GM23338 (cell line): ENCODE measurements at regions not wholly inside any gene's neighbourhood (a gene's known extent, or its start where the extent isn't known, plus 50 kb on each side); places are given as distances from the start of the nearest gene placed in this dataset.

Source experiments
- ATAC-seq: fragments of 200-7000 bp; cut with Tn5 transposase; 3 replicates; pipeline ENCODE4 v1.9.1; 2020
- DNase-seq: peaks from one replicate; pipeline ENCODE4 v3.0.0-alpha.2; 2015; ENCODE audit warnings: low spot score
- H2AFZ ChIP-seq: fragments of 200-600 bp; sonication (generic); 2 replicates; pipeline ENCODE4 v1.8.0; 2016; ENCODE audit warnings: antibody characterized with exemption, mild to moderate bottlenecking, moderate library complexity
- H3F3A ChIP-seq: fragments of 200-600 bp; sonication (generic); replicated peaks from 2 replicates; pipeline ENCODE4 v1.8.0; 2017; ENCODE audit warnings: antibody characterized with exemption, mixed run types, low read depth
- H3K27ac ChIP-seq: fragments of 200-600 bp; sonication (generic); 2 replicates; pipeline ENCODE4 v1.6.1; 2016; ENCODE audit warnings: low read depth
- H3K27me3 ChIP-seq: fragments of 200-600 bp; sonication (generic); 2 replicates; pipeline ENCODE4 v1.8.0; 2016; ENCODE audit warnings: mild to moderate bottlenecking, mixed run types, moderate library complexity; ENCODE audit not compliant: insufficient read depth
- H3K36me3 ChIP-seq: fragments of 200-600 bp; sonication (generic); 2 replicates; pipeline ENCODE4 v1.8.0; 2016; ENCODE audit warnings: mild to moderate bottlenecking; ENCODE audit not compliant: insufficient read depth
- H3K4me1 ChIP-seq: fragments of 200-600 bp; sonication (generic); 2 replicates; pipeline ENCODE4 v1.8.0; 2016; ENCODE audit warnings: mild to moderate bottlenecking, moderate library complexity; ENCODE audit not compliant: insufficient read depth
- H3K4me2 ChIP-seq: fragments of 200-600 bp; sonication (generic); 2 replicates; pipeline ENCODE4 v1.7.1; 2017; ENCODE audit warnings: mixed run types
- H3K4me3 ChIP-seq: fragments of 200-600 bp; sonication (generic); 2 replicates; pipeline ENCODE4 v1.6.1; 2016; ENCODE audit warnings: mixed run types
- H3K79me2 ChIP-seq: fragments of 200-600 bp; sonication (generic); replicated peaks from 2 replicates; pipeline ENCODE4 v1.8.0; 2017; ENCODE audit warnings: mild to moderate bottlenecking; ENCODE audit not compliant: insufficient read depth
- H3K9me2 ChIP-seq: fragments of 200-600 bp; sonication (generic); 2 replicates; pipeline ENCODE4 v1.8.0; 2017; ENCODE audit not compliant: insufficient read depth
- H4K20me1 ChIP-seq: fragments of 200-600 bp; sonication (generic); replicated peaks from 2 replicates; pipeline ENCODE4 v1.8.0; 2017; ENCODE audit warnings: mild to moderate bottlenecking; ENCODE audit not compliant: insufficient read depth
- H3K27ac Mint-ChIP-seq: 2 replicates; pipeline ENCODE4 v1.8.0; 2020; ENCODE audit warnings: inconsistent platforms, mild to moderate bottlenecking, moderate library complexity, mixed read lengths
- H3K27me3 Mint-ChIP-seq: 3 replicates; pipeline ENCODE4 v1.8.0; 2022; ENCODE audit warnings: low read depth, mild to moderate bottlenecking, moderate library complexity, mixed read lengths, inconsistent platforms; ENCODE audit not compliant: insufficient read depth, poor library complexity
- H3K36me3 Mint-ChIP-seq: 3 replicates; pipeline ENCODE4 v1.8.0; 2021; ENCODE audit warnings: low read depth, mild to moderate bottlenecking, inconsistent platforms, moderate library complexity, mixed read lengths
- H3K4me1 Mint-ChIP-seq: 3 replicates; pipeline ENCODE4 v1.8.0; 2020; ENCODE audit warnings: mild to moderate bottlenecking, inconsistent platforms, mixed read lengths
- H3K4me3 Mint-ChIP-seq: 3 replicates; pipeline ENCODE4 v1.8.0; 2021; ENCODE audit warnings: moderate library complexity, mild to moderate bottlenecking, inconsistent platforms, mixed read lengths
- H3K9me3 Mint-ChIP-seq: 3 replicates; pipeline ENCODE4 v1.8.0; 2020; ENCODE audit warnings: moderate library complexity, mild to moderate bottlenecking, inconsistent platforms, mixed read lengths
- CREB1 ChIP-seq: fragments of 250-450 bp; sonication (Bioruptor Pico); IDR thresholded peaks from 2 replicates; pipeline ENCODE4 v1.5.0; 2020; ENCODE audit warnings: low read depth, mild to moderate bottlenecking, moderate library complexity
- EZH2 ChIP-seq: fragments of 200-600 bp; sonication (generic); IDR thresholded peaks from one replicate; pipeline ENCODE4 v1.8.0; 2017; ENCODE audit warnings: antibody characterized with exemption, mild to moderate bottlenecking, low read depth; ENCODE audit not compliant: unreplicated experiment
- STAT1 ChIP-seq: IDR thresholded peaks from one replicate; pipeline ENCODE4 v1.6.1; 2016; ENCODE audit warnings: antibody characterized with exemption; ENCODE audit not compliant: unreplicated experiment
- ZNF114 ChIP-seq: fragments of 250-450 bp; sonication (Bioruptor Pico); IDR thresholded peaks from 2 replicates; pipeline ENCODE4 v1.5.0; 2020; ENCODE audit warnings: mild to moderate bottlenecking, moderate library complexity
- TF ChIP-seq, protein P1 (sequence below), 2 experiments: fragments of 200-600 bp in 1 of 2; sonication (generic) in 1 of 2; conservative IDR thresholded peaks; 2 replicates each; pipeline versions ENCODE4 v1.5.1 to v1.6.1; 2016 to 2017; ENCODE audit warnings: antibody characterized with exemption in 2 of 2, low read depth in 2 of 2, mild to moderate bottlenecking in 2 of 2, moderate library complexity in 1 of 2
- TF ChIP-seq, protein P2 (sequence below): IDR thresholded peaks from 2 replicates; pipeline ENCODE4 v1.6.1; 2016; ENCODE audit warnings: antibody characterized with exemption
- TF ChIP-seq, protein P3 (sequence below): fragments of 250-450 bp; sonication (Bioruptor Pico); IDR thresholded peaks from 2 replicates; pipeline ENCODE4 v1.5.0; 2020; ENCODE audit warnings: mild to moderate bottlenecking, moderate library complexity

- TF ChIP-seq, protein P1, sequence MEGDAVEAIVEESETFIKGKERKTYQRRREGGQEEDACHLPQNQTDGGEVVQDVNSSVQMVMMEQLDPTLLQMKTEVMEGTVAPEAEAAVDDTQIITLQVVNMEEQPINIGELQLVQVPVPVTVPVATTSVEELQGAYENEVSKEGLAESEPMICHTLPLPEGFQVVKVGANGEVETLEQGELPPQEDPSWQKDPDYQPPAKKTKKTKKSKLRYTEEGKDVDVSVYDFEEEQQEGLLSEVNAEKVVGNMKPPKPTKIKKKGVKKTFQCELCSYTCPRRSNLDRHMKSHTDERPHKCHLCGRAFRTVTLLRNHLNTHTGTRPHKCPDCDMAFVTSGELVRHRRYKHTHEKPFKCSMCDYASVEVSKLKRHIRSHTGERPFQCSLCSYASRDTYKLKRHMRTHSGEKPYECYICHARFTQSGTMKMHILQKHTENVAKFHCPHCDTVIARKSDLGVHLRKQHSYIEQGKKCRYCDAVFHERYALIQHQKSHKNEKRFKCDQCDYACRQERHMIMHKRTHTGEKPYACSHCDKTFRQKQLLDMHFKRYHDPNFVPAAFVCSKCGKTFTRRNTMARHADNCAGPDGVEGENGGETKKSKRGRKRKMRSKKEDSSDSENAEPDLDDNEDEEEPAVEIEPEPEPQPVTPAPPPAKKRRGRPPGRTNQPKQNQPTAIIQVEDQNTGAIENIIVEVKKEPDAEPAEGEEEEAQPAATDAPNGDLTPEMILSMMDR (conservative IDR thresholded peaks at IDR 0.05; ENCODE audit: low read depth in 2 of 2) = no peak
- TF ChIP-seq EZH2 (no peak), CREB1 (CRISPR knock-in tag) (no peak), STAT1 (no peak), ZNF114 (no peak)
- TF ChIP-seq, protein P2, sequence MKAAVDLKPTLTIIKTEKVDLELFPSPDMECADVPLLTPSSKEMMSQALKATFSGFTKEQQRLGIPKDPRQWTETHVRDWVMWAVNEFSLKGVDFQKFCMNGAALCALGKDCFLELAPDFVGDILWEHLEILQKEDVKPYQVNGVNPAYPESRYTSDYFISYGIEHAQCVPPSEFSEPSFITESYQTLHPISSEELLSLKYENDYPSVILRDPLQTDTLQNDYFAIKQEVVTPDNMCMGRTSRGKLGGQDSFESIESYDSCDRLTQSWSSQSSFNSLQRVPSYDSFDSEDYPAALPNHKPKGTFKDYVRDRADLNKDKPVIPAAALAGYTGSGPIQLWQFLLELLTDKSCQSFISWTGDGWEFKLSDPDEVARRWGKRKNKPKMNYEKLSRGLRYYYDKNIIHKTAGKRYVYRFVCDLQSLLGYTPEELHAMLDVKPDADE = no peak
- TF ChIP-seq, protein P3, sequence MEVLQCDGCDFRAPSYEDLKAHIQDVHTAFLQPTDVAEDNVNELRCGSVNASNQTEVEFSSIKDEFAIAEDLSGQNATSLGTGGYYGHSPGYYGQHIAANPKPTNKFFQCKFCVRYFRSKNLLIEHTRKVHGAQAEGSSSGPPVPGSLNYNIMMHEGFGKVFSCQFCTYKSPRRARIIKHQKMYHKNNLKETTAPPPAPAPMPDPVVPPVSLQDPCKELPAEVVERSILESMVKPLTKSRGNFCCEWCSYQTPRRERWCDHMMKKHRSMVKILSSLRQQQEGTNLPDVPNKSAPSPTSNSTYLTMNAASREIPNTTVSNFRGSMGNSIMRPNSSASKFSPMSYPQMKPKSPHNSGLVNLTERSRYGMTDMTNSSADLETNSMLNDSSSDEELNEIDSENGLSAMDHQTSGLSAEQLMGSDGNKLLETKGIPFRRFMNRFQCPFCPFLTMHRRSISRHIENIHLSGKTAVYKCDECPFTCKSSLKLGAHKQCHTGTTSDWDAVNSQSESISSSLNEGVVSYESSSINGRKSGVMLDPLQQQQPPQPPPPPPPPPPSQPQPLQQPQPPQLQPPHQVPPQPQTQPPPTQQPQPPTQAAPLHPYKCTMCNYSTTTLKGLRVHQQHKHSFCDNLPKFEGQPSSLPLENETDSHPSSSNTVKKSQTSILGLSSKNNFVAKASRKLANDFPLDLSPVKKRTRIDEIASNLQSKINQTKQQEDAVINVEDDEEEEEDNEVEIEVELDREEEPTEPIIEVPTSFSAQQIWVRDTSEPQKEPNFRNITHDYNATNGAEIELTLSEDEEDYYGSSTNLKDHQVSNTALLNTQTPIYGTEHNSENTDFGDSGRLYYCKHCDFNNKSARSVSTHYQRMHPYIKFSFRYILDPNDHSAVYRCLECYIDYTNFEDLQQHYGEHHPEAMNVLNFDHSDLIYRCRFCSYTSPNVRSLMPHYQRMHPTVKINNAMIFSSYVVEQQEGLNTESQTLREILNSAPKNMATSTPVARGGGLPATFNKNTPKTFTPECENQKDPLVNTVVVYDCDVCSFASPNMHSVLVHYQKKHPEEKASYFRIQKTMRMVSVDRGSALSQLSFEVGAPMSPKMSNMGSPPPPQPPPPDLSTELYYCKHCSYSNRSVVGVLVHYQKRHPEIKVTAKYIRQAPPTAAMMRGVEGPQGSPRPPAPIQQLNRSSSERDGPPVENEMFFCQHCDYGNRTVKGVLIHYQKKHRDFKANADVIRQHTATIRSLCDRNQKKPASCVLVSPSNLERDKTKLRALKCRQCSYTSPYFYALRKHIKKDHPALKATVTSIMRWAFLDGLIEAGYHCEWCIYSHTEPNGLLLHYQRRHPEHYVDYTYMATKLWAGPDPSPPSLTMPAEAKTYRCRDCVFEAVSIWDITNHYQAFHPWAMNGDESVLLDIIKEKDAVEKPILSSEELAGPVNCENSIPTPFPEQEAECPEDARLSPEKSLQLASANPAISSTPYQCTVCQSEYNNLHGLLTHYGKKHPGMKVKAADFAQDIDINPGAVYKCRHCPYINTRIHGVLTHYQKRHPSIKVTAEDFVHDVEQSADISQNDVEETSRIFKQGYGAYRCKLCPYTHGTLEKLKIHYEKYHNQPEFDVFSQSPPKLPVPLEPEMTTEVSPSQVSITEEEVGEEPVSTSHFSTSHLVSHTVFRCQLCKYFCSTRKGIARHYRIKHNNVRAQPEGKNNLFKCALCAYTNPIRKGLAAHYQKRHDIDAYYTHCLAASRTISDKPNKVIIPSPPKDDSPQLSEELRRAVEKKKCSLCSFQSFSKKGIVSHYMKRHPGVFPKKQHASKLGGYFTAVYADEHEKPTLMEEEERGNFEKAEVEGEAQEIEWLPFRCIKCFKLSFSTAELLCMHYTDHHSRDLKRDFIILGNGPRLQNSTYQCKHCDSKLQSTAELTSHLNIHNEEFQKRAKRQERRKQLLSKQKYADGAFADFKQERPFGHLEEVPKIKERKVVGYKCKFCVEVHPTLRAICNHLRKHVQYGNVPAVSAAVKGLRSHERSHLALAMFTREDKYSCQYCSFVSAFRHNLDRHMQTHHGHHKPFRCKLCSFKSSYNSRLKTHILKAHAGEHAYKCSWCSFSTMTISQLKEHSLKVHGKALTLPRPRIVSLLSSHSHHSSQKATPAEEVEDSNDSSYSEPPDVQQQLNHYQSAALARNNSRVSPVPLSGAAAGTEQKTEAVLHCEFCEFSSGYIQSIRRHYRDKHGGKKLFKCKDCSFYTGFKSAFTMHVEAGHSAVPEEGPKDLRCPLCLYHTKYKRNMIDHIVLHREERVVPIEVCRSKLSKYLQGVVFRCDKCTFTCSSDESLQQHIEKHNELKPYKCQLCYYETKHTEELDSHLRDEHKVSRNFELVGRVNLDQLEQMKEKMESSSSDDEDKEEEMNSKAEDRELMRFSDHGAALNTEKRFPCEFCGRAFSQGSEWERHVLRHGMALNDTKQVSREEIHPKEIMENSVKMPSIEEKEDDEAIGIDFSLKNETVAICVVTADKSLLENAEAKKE (CRISPR knock-in tag) = no peak
- Histone ChIP-seq H3K36me3 (no peaks in the 10 kb centered on the region; the same call in 1 of the 2 replicates), H2AFZ (no peak overlapping the region), H3K4me3 (no peak overlapping the region), H3K27ac (no peak overlapping the region), H3F3A (no peaks in the 10 kb centered on the region), H3K4me1 (no peaks in the 10 kb centered on the region), H4K20me1 (no peaks in the 10 kb centered on the region), H3K27me3 (no peaks in the 10 kb centered on the region), H3K9me2 (0 out of 2 replicates have a peak, but pooled peaks cover 9% of the 10 kb centered on the region), H3K79me2 (no peaks in the 10 kb centered on the region), H3K4me2 (no peak overlapping the region)
- no peak overlapping the region for H3K4me3 Mint-ChIP-seq
- H3K27ac Mint-ChIP-seq = no peak overlapping the region
- ATAC-seq (no peak), DNase-seq (no peak)
- no peaks in the 10 kb centered on the region for H3K27me3 Mint-ChIP-seq
- no peaks in the 10 kb centered on the region for H3K4me1 Mint-ChIP-seq
- peaks cover under 1% of the 10 kb centered on the region; the same call in 1 of the 3 replicates for H3K36me3 Mint-ChIP-seq
- H3K9me3 Mint-ChIP-seq = peaks cover 6% of the 10 kb centered on the region; the same call in 1 of the 3 replicates
Measured at GRCh38 chr9:115972843-115973595, 180.6 kb upstream of the PAPPA start.
